Endothelial cell of umbilical vein (primary cell): ENCODE measurements at regions not wholly inside any gene's neighbourhood (a gene's known extent, or its start where the extent isn't known, plus 50 kb on each side); places are given as distances from the start of the nearest gene placed in this dataset.

Experiments
- BruUV-seq: library from RNA; stranded (reverse); fragments of 400-500 nt; replicated peaks from 2 replicates; lab custom pipeline; 2021; lab: Mats Ljungman, UMichigan
- CTCF ChIA-PET: fragments of 300-600, 350-600 bp; sonication (Branson Sonifier 250); formaldehyde crosslinking; loops from one replicate; lab custom pipeline; 2021; ENCODE audit warnings: antibody characterized with exemption, inconsistent platforms; lab: Charles Lee
- POLR2A ChIA-PET: fragments of 300-600, 350-600 bp; sonication (Branson Sonifier 250); formaldehyde crosslinking; loops from one replicate; lab custom pipeline; 2021; ENCODE audit warnings: antibody characterized with exemption, inconsistent platforms; lab: Charles Lee
- DNase-seq: peaks from one replicate; pipeline ENCODE4 v3.0.0-alpha.2; 2011; ENCODE audit warnings: low read depth, low spot score
- FAIRE-seq: peaks from 2 replicates; lab custom pipeline; 2011; peaks lifted over from hg19 to GRCh38; lab: Jason Lieb, UNC
- H2AFZ ChIP-seq: 2 replicates; pipeline ENCODE4 v1.6.0; 2012; ENCODE audit warnings: low read depth, low read length, control low read depth, inconsistent platforms
- H3K27ac ChIP-seq: 2 replicates; pipeline ENCODE4 v1.5.1; 2011; ENCODE audit warnings: low read depth, mild to moderate bottlenecking, control low read depth, low read length, moderate library complexity; ENCODE audit not compliant: insufficient read depth
- H3K27me3 ChIP-seq, 2 experiments: 2 replicates each; pipeline versions ENCODE4 v1.6.0 to v1.6.1; 2011; ENCODE audit warnings: low read length in 2 of 2, mixed read lengths in 1 of 2; ENCODE audit not compliant: control insufficient read depth in 2 of 2, insufficient read depth in 2 of 2
- H3K36me3 ChIP-seq, 2 experiments: 2 replicates in 1 of 2; 3 replicates in 1 of 2; pipeline ENCODE4 v1.5.1; 2011; ENCODE audit warnings: low read length in 2 of 2, mild to moderate bottlenecking in 1 of 2, moderate library complexity in 1 of 2; ENCODE audit not compliant: control insufficient read depth in 2 of 2, insufficient read depth in 2 of 2; ENCODE audit errors: extremely low read depth in 1 of 2
- H3K4me1 ChIP-seq: 3 replicates; pipeline ENCODE4 v1.5.1; 2011; ENCODE audit warnings: mild to moderate bottlenecking, low read length; ENCODE audit not compliant: control insufficient read depth, insufficient read depth; ENCODE audit errors: extremely low read depth
- H3K4me2 ChIP-seq: 2 replicates; pipeline ENCODE4 v1.6.1; 2011; ENCODE audit warnings: low read length, control low read depth, mixed read lengths; ENCODE audit not compliant: insufficient read depth
- H3K4me3 ChIP-seq, 3 experiments: fragments of 200-600 bp in 1 of 3; sonication (generic), shearing (Covaris generic) in 1 of 3; replicated peaks in 1 of 3; 2 replicates each; pipeline ENCODE4 v1.5.1; 2011 to 2016; ENCODE audit warnings: control low read depth in 3 of 3, low read length in 3 of 3, mild to moderate bottlenecking in 2 of 3, inconsistent platforms in 1 of 3, low read depth in 1 of 3, moderate library complexity in 1 of 3; ENCODE audit not compliant: insufficient read depth in 1 of 3
- H3K79me2 ChIP-seq: 2 replicates; pipeline ENCODE4 v1.6.0; 2012; ENCODE audit warnings: low read length, inconsistent platforms; ENCODE audit not compliant: control insufficient read depth, insufficient read depth
- H3K9ac ChIP-seq: replicated peaks from 2 replicates; pipeline ENCODE3; 2011; ENCODE audit warnings: low read length, control low read depth; ENCODE audit not compliant: insufficient read depth; ENCODE audit errors: extremely low read depth
- H3K9me1 ChIP-seq: replicated peaks from 3 replicates; pipeline ENCODE4 v1.6.0; 2011; ENCODE audit warnings: mild to moderate bottlenecking, low read length; ENCODE audit not compliant: control insufficient read depth, insufficient read depth; ENCODE audit errors: extremely low read depth
- H3K9me3 ChIP-seq: replicated peaks from 2 replicates; pipeline ENCODE4 v1.5.1; 2012; ENCODE audit warnings: low read length, inconsistent platforms; ENCODE audit not compliant: control insufficient read depth, insufficient read depth
- H4K20me1 ChIP-seq: replicated peaks from 2 replicates; pipeline ENCODE3; 2011; ENCODE audit warnings: mild to moderate bottlenecking, low read length; ENCODE audit not compliant: control insufficient read depth, insufficient read depth; ENCODE audit errors: extremely low read depth
- EZH2 ChIP-seq: IDR thresholded peaks from 2 replicates; pipeline ENCODE4 v1.6.1; 2012; ENCODE audit warnings: borderline replicate concordance, low read depth, mild to moderate bottlenecking, moderate library complexity, low read length, inconsistent platforms; ENCODE audit not compliant: severe bottlenecking
- FOS ChIP-seq: IDR thresholded peaks from 2 replicates; pipeline ENCODE4 v1.6.1; 2011; ENCODE audit warnings: mild to moderate bottlenecking, low read length, moderate library complexity, borderline replicate concordance; ENCODE audit not compliant: insufficient read depth
- GATA2 ChIP-seq: IDR thresholded peaks from 2 replicates; pipeline ENCODE4 v1.7.0; 2011; ENCODE audit warnings: low read depth, mild to moderate bottlenecking, moderate library complexity, mixed read lengths, low read length; ENCODE audit not compliant: insufficient read length, insufficient read depth
- JUN ChIP-seq: IDR thresholded peaks from 2 replicates; pipeline ENCODE4 v1.6.1; 2011; ENCODE audit warnings: borderline replicate concordance, low read depth; ENCODE audit not compliant: insufficient read length, insufficient read depth
- MAX ChIP-seq: IDR thresholded peaks from 2 replicates; pipeline ENCODE4 v1.6.1; 2011; ENCODE audit not compliant: insufficient read depth, insufficient read length
- MYC ChIP-seq: IDR thresholded peaks from one replicate; pipeline ENCODE4 v1.6.1; 2011; ENCODE audit warnings: mild to moderate bottlenecking, low read depth, low read length
- POLR2A ChIP-seq: IDR thresholded peaks from 2 replicates; pipeline ENCODE4 v1.6.1; 2012; ENCODE audit warnings: low read depth, mild to moderate bottlenecking, control low read depth, low read length
- POLR2AphosphoS5 ChIP-seq: IDR thresholded peaks from 2 replicates; pipeline ENCODE4 v1.6.1; 2012; ENCODE audit warnings: low read depth, mild to moderate bottlenecking, control low read depth, low read length, moderate library complexity; ENCODE audit not compliant: insufficient read depth
- dilution Hi-C: fragments of 300-500 bp; cut with MboI; formaldehyde crosslinking; loops from one replicate; pipeline ENCODE4 v1.15.0; 2019; ENCODE audit warnings: low sequenced_read_pairs; ENCODE audit not compliant: extremely low pct_ligation_motif_present
- intact Hi-C: fragments of 100-400 bp; cut with micrococcal nuclease; formaldehyde crosslinking; loops from one replicate; pipeline ENCODE4 v1.10.0; 2022
- TF ChIP-seq, protein P1 (sequence below), 2 donors: IDR thresholded peaks; 1 replicate in 1 of 2; 2 replicates in 1 of 2; pipeline ENCODE4 v1.5.1; 2011; ENCODE audit warnings: low read length in 2 of 2, mild to moderate bottlenecking in 2 of 2, moderate library complexity in 2 of 2, control low read depth in 1 of 2, inconsistent platforms in 1 of 2, low read depth in 1 of 2; ENCODE audit not compliant: insufficient read depth in 1 of 2; ENCODE audit errors: extremely low read depth in 1 of 2

DNA sequence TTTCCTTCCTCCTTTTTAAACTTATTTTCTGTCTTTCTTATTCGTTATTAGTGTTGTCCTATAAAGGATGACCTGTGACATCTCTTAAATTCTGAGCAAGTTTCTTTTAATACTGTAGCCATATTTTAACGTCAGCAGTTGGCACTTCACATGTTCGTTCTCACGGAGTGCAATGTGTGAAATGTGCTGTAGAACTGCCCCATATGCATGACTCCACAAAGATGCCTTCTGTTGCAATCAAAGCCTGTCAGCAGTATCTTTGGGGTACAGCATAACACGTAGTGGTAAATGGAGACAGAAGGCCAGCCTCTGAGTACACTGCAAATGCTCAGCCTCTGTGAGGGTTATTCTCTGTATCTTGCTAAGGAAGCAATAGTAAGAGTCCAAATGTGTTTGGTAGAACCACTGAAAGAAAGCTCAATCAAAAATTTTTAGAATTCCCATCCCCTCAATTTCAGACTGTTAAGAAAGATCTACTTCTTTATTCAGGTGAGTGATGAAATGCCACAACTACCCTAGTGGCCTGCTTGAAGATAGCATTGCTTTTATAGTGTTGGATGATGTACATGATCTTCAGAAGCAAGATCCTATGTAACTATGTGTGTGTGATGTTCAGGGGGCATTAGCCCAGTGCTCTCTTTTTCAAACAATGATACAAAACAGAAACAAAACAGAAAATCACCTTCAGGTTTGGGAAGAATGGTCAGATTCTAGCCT, 277.7 kb downstream of the TMEM167A start:
- intact Hi-C loops, result loop anchor here (2.0 to 10.0 kb wide), 2 partner anchors 305 to 765 kb away; no protein-coding TSS in a partner anchor
- no peak overlapping the region for H3K9ac ChIP-seq
- H3K9me1 ChIP-seq, result no peaks in the 10 kb centered on the region
- H3K4me2 ChIP-seq, result no peak overlapping the region
- no peaks in the 10 kb centered on the region for H3K79me2 ChIP-seq
- POLR2A ChIA-PET, result no interaction called here
- no peak for FAIRE-seq
- no peak for DNase-seq
- no peak for TF ChIP-seq FOS
- TF ChIP-seq JUN, result no peak
- no peak for TF ChIP-seq POLR2AphosphoS5
- TF ChIP-seq MAX, result no peak
- TF ChIP-seq MYC, result no peak
- TF ChIP-seq EZH2, result no peak
- no peak for TF ChIP-seq GATA2
- TF ChIP-seq, protein P1, sequence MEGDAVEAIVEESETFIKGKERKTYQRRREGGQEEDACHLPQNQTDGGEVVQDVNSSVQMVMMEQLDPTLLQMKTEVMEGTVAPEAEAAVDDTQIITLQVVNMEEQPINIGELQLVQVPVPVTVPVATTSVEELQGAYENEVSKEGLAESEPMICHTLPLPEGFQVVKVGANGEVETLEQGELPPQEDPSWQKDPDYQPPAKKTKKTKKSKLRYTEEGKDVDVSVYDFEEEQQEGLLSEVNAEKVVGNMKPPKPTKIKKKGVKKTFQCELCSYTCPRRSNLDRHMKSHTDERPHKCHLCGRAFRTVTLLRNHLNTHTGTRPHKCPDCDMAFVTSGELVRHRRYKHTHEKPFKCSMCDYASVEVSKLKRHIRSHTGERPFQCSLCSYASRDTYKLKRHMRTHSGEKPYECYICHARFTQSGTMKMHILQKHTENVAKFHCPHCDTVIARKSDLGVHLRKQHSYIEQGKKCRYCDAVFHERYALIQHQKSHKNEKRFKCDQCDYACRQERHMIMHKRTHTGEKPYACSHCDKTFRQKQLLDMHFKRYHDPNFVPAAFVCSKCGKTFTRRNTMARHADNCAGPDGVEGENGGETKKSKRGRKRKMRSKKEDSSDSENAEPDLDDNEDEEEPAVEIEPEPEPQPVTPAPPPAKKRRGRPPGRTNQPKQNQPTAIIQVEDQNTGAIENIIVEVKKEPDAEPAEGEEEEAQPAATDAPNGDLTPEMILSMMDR (IDR thresholded peaks at IDR 0.05; ENCODE audit: extremely low read depth in 1 of 2, insufficient read depth in 1 of 2, low read depth in 1 of 2, low read length in 2 of 2), result no peak
- TF ChIP-seq POLR2A, result no peak
- peaks cover 4 to 10% of the 10 kb centered on the region in 2 experiments for H3K27me3 ChIP-seq
- BruUV-seq, result no TSS peak
- H3K27ac ChIP-seq, result no peak overlapping the region
- CTCF ChIA-PET, result interaction anchor here (1.0 to 1.3 kb wide), 3 partner anchors 9 to 632 kb away, joined by 3 to 4 read pairs (median 3); no protein-coding TSS in a partner anchor
- H3K4me3 ChIP-seq, result no peak overlapping the region
- no peaks in the 10 kb centered on the region for H3K36me3 ChIP-seq
- no peaks in the 10 kb centered on the region for H4K20me1 ChIP-seq
- dilution Hi-C loops, result no loop called here
- no peak overlapping the region for H2AFZ ChIP-seq
- no peaks in the 10 kb centered on the region for H3K9me3 ChIP-seq
- no peaks in the 10 kb centered on the region for H3K4me1 ChIP-seq
